ENCODE measurements at regions not wholly inside any gene's neighbourhood (a gene's known extent, or its start where the extent isn't known, plus 50 kb on each side); places are given as distances from the start of the nearest gene placed in this dataset.

GRCh38 chr1:87215592-87215991 lies 113.1 kb upstream of the LMO4 start:
- no peak for TF ChIP-seq POLR2AphosphoS5 (IDR thresholded peaks at IDR 0.05)
- TF ChIP-seq CTCF (IDR thresholded peaks at IDR 0.05) = no peak

Data from breast epithelium (tissue), 3 donors.